ENCODE measurements at regions not wholly inside any gene's neighbourhood (a gene's known extent, or its start where the extent isn't known, plus 50 kb on each side); places are given as distances from the start of the nearest gene placed in this dataset.

- 89% methylated on average over 5 of the region's 5 CpGs; no CpG with 5 or more reads in 1 of the 2 experiments for WGBS, 2 experiments (ENCODE audit: extremely low coverage in 1 of 2, insufficient coverage in 1 of 2, insufficient read length in 1 of 2, insufficient replicate concordance in 2 of 2, low coverage in 1 of 2, low lambda C conversion rate in 2 of 2, missing lambda C conversion rate in 1 of 2)
- Histone ChIP-seq H2BK120ac (replicated peaks; ENCODE audit: low read depth, low read length) (no peak overlapping the region), H3K23ac (ENCODE audit: insufficient read length) (no peak overlapping the region), H2AK5ac (ENCODE audit: low read depth, low read length) (no peak overlapping the region), H3K4me2 (ENCODE audit: insufficient read depth in 1 of 2, low read depth in 2 of 2, low read length in 2 of 2) (no peak overlapping the region), H3K56ac (replicated peaks; ENCODE audit: insufficient read length, low read depth, low read length) (no peak overlapping the region), H2BK5ac (ENCODE audit: low read depth, low read length) (no peak overlapping the region), H4K8ac (ENCODE audit: extremely low read depth, insufficient read depth, low read length) (no peak overlapping the region), H4K5ac (ENCODE audit: insufficient read length, low read depth, low read length) (no peak overlapping the region), H3K18ac (ENCODE audit: extremely low read depth, low read length) (no peak overlapping the region), H3K27me3 (replicated peaks in 1 of 4; ENCODE audit: control insufficient read depth in 3 of 4, extremely low read depth in 1 of 4, insufficient read depth in 3 of 4, low read length in 3 of 4) (no peaks in the 10 kb centered on the region), H3K4me1 (replicated peaks in 1 of 4; ENCODE audit: control insufficient read depth in 3 of 4, insufficient read depth in 4 of 4, low read length in 3 of 4) (peaks cover 0 to 2% (median 0%) of the 10 kb centered on the region in 4 experiments; a peak in 1 of 7 replicates), H3K9ac (replicated peaks in 1 of 4; ENCODE audit: extremely low read depth in 1 of 4, low read depth in 3 of 4, low read length in 3 of 4) (no peak overlapping the region), H3K36me3 (ENCODE audit: control insufficient read depth in 2 of 4, insufficient read depth in 4 of 4, low read length in 3 of 4) (no peaks in the 10 kb centered on the region; a peak in 1 of 8 replicates), H3K23me2 (ENCODE audit: low read depth, low read length) (no peaks in the 10 kb centered on the region), H3K14ac (ENCODE audit: insufficient read length) (no peak overlapping the region), H3K4me3 (ENCODE audit: extremely low read depth in 1 of 4, insufficient read depth in 2 of 4, low read depth in 3 of 4, low read length in 4 of 4) (no peak overlapping the region), H2AFZ (ENCODE audit: low read length) (no peak overlapping the region), H3K79me2 (ENCODE audit: control insufficient read depth in 1 of 2, insufficient read depth in 2 of 2, low read length in 2 of 2) (no peaks in the 10 kb centered on the region), H3K27ac (ENCODE audit: low read depth, low read length) (no peak overlapping the region), H4K20me1 (replicated peaks in 1 of 2; ENCODE audit: control insufficient read depth in 1 of 2, insufficient read depth in 2 of 2, low read length in 2 of 2) (no peaks in the 10 kb centered on the region), H2BK20ac (ENCODE audit: low read length) (no peak overlapping the region), H3K9me3 (ENCODE audit: insufficient read depth in 2 of 2, low read depth in 1 of 2, low read length in 1 of 2) (no peaks in the 10 kb centered on the region), H2BK15ac (ENCODE audit: low read length) (no peak overlapping the region), H3K4ac (replicated peaks; ENCODE audit: insufficient read length, low read depth, low read length) (no peak overlapping the region), H4K91ac (replicated peaks; ENCODE audit: insufficient read length, low read length) (no peak overlapping the region), H3K79me1 (ENCODE audit: low read depth, low read length) (no peaks in the 10 kb centered on the region), H2BK12ac (ENCODE audit: low read depth, low read length) (no peak overlapping the region)
- TF ChIP-seq RFX5 (IDR thresholded peaks at IDR 0.05; ENCODE audit: borderline replicate concordance, low read depth, low read length), result no peak
- no peak for TF ChIP-seq POU5F1 (IDR thresholded peaks at IDR 0.05; ENCODE audit: low read depth, low read length)
- TF ChIP-seq CBX5 (IDR thresholded peaks at IDR 0.05; ENCODE audit: low read depth, low read length), result no peak
- TF ChIP-seq MAX (IDR thresholded peaks at IDR 0.05), result no peak
- TF ChIP-seq, protein P1, sequence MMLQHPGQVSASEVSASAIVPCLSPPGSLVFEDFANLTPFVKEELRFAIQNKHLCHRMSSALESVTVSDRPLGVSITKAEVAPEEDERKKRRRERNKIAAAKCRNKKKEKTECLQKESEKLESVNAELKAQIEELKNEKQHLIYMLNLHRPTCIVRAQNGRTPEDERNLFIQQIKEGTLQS (IDR thresholded peaks at IDR 0.05; ENCODE audit: insufficient read depth, low read depth, low read length), result no peak
- FAIRE-seq (no peak), DNase-seq (ENCODE audit: low read depth in 1 of 2, low spot score in 2 of 2) (no peak)
- POLR2A ChIA-PET (ENCODE audit: partially characterized antibody), result interaction anchor here (1.1 kb wide), 1 partner anchor 9 kb away, joined by 3 read pairs; no protein-coding TSS in a partner anchor
- CTCF ChIA-PET (ENCODE audit: partially characterized antibody), result interaction anchor here (0.5 kb wide), 1 partner anchor 723 kb away, joined by 3 read pairs; no protein-coding TSS in a partner anchor
These were observed 339.1 kb downstream of the SOX11 start for GRCh38 chr2:6031200-6031867.

Measured in H1 (cell line).